CD14-positive monocyte (primary cell): ENCODE measurements at regions not wholly inside any gene's neighbourhood (a gene's known extent, or its start where the extent isn't known, plus 50 kb on each side); places are given as distances from the start of the nearest gene placed in this dataset.

ENCODE experiments used
- DNase-seq, 3 donors: peaks; one replicate each; pipeline ENCODE4 v3.0.0-alpha.2; 2011 to 2022
- H2AFZ ChIP-seq: 2 replicates; pipeline ENCODE4 v1.6.0; 2012; ENCODE audit warnings: mild to moderate bottlenecking, low read depth, low read length, inconsistent platforms; ENCODE audit not compliant: insufficient read depth, poor library complexity, severe bottlenecking
- H3K27ac ChIP-seq, 2 donors: 1 replicate in 1 of 2; 2 replicates in 1 of 2; pipeline ENCODE4 v1.5.1; 2012 to 2013; ENCODE audit warnings: low read length in 2 of 2, control low read depth in 1 of 2, inconsistent platforms in 1 of 2, low read depth in 1 of 2, mild to moderate bottlenecking in 1 of 2
- H3K27me3 ChIP-seq, 2 donors: one replicate each; pipeline versions ENCODE4 v1.6.0 to v1.6.1; 2011 to 2013; ENCODE audit warnings: low read length in 2 of 2; ENCODE audit not compliant: control insufficient read depth in 2 of 2, insufficient read depth in 2 of 2
- H3K36me3 ChIP-seq, 2 donors: replicated peaks in 1 of 2; 1 replicate in 1 of 2; 2 replicates in 1 of 2; pipeline versions ENCODE4 v1.5.1 to v1.6.1; 2012 to 2013; ENCODE audit warnings: low read length in 2 of 2, control low read depth in 1 of 2, inconsistent platforms in 1 of 2, mild to moderate bottlenecking in 1 of 2; ENCODE audit not compliant: insufficient read depth in 2 of 2, control insufficient read depth in 1 of 2
- H3K4me1 ChIP-seq, 2 donors: 1 replicate in 1 of 2; 2 replicates in 1 of 2; pipeline versions ENCODE4 v1.5.1 to v1.6.1; 2012 to 2013; ENCODE audit warnings: low read length in 2 of 2, control low read depth in 1 of 2, inconsistent platforms in 1 of 2, mild to moderate bottlenecking in 1 of 2, moderate library complexity in 1 of 2; ENCODE audit not compliant: insufficient read depth in 2 of 2, control insufficient read depth in 1 of 2
- H3K4me2 ChIP-seq: replicated peaks from 2 replicates; pipeline ENCODE3; 2012; ENCODE audit warnings: low read length, moderate library complexity, mild to moderate bottlenecking; ENCODE audit not compliant: poor library complexity, severe bottlenecking; ENCODE audit errors: extremely low read depth
- H3K4me3 ChIP-seq, 3 experiments: fragments of 200-600 bp in 1 of 3; sonication (generic) in 1 of 3; replicated peaks in 1 of 3; 1 replicate in 2 of 3; 2 replicates in 1 of 3; pipeline ENCODE4 v1.5.1; 2011 to 2013; ENCODE audit warnings: low read length in 3 of 3, mild to moderate bottlenecking in 3 of 3, control low read depth in 2 of 3, low read depth in 2 of 3, inconsistent platforms in 1 of 3, moderate library complexity in 1 of 3
- H3K79me2 ChIP-seq: 2 replicates; pipeline ENCODE4 v1.6.0; 2012; ENCODE audit warnings: mild to moderate bottlenecking, control low read depth, inconsistent platforms, low read length, moderate library complexity; ENCODE audit not compliant: insufficient read depth
- H3K9ac ChIP-seq: 2 replicates; pipeline ENCODE4 v1.6.0; 2017; ENCODE audit warnings: low read length, mild to moderate bottlenecking; ENCODE audit not compliant: insufficient read depth, poor library complexity, severe bottlenecking
- H3K9me3 ChIP-seq, 2 donors: replicated peaks in 1 of 2; 1 replicate in 1 of 2; 2 replicates in 1 of 2; pipeline versions ENCODE4 v1.5.1 to v1.6.1; 2012 to 2013; ENCODE audit warnings: low read length in 2 of 2, control low read depth in 1 of 2; ENCODE audit not compliant: control insufficient read depth in 1 of 2, insufficient read depth in 1 of 2
- H4K20me1 ChIP-seq: 2 replicates; pipeline ENCODE4 v1.6.0; 2012; ENCODE audit warnings: mild to moderate bottlenecking, low read length, control low read depth, moderate library complexity; ENCODE audit not compliant: insufficient read depth
- H3K27ac Mint-ChIP-seq, 7 donors: one replicate each; pipeline ENCODE4 v1.8.0; 2020; ENCODE audit warnings: mild to moderate bottlenecking in 7 of 7, mixed read lengths in 7 of 7, moderate library complexity in 6 of 7, inconsistent platforms in 2 of 7
- H3K27me3 Mint-ChIP-seq, 3 donors: one replicate each; pipeline ENCODE4 v1.8.0; 2021 to 2022; ENCODE audit warnings: low read depth in 3 of 3, mild to moderate bottlenecking in 3 of 3, mixed read lengths in 3 of 3, moderate library complexity in 3 of 3, inconsistent platforms in 1 of 3
- H3K36me3 Mint-ChIP-seq, 2 donors: one replicate each; pipeline ENCODE4 v1.8.0; 2020; ENCODE audit warnings: mixed read lengths in 2 of 2, inconsistent platforms in 1 of 2, mild to moderate bottlenecking in 1 of 2
- H3K4me1 Mint-ChIP-seq: one replicate; pipeline ENCODE4 v1.8.0; 2020; ENCODE audit warnings: mild to moderate bottlenecking, mixed read lengths
- H3K4me3 Mint-ChIP-seq, 2 donors: one replicate each; pipeline ENCODE4 v1.8.0; 2020; ENCODE audit warnings: mild to moderate bottlenecking in 2 of 2, mixed read lengths in 2 of 2, moderate library complexity in 1 of 2
- H3K9me3 Mint-ChIP-seq, 7 donors: one replicate each; pipeline ENCODE4 v1.8.0; 2020 to 2022; ENCODE audit warnings: mixed read lengths in 7 of 7, mild to moderate bottlenecking in 6 of 7, moderate library complexity in 6 of 7, inconsistent platforms in 2 of 7
- WGBS: methylation state at CpG from one replicate; pipeline ENCODE4 v1.1.5; 2013; ENCODE audit warnings: missing lambda C conversion rate; ENCODE audit not compliant: insufficient coverage; 5-methylcytosine and 5-hydroxymethylcytosine counted together
- intact Hi-C, 2 donors: fragments of 100-400 bp; cut with micrococcal nuclease; formaldehyde crosslinking; loops; one replicate each; pipeline versions ENCODE4 v1.15.0 to v1.15.1; 2023
- TF ChIP-seq, protein P1 (sequence below): fragments of 200-600 bp; IDR thresholded peaks from one replicate; pipeline ENCODE4 v1.8.0; 2022; ENCODE audit warnings: antibody characterized with exemption, mild to moderate bottlenecking

GRCh38 chr22:33163815-33164214 is 105.6 kb upstream of the SYN3 start:
- no peak for DNase-seq
- no peak overlapping the region for H3K27ac Mint-ChIP-seq

DNA sequence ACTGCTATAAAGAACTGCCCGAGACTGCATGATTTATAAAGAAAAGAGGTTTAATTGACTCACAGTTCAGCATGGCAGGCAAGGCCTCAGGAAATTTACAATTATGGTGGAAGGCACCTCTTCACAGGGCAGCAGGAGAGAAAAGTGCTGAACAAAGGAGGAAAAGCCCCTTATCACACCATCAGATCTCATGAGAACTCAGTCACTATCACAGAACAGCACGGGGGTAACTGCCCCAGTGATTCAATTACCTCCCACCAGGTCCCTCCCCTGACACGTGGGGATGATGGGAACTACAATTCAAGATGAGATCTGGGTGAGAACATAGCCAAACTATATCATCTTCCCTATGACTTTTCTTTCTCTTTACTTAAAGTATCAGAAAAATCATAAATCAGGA is 104.0 kb upstream of the SYN3 start:
- H3K27ac ChIP-seq: no peak overlapping the region
- no CpG with 5 or more reads among the region's 3 CpGs for WGBS
- no peak overlapping the region for H3K9ac ChIP-seq
- no peaks in the 10 kb centered on the region for H3K9me3 ChIP-seq
- Mint-ChIP-seq H3K27me3 (peaks cover 2 to 5% (median 3%) of the 10 kb centered on the region in 3 donors), H3K4me3 (no peak overlapping the region), H3K4me1 (no peaks in the 10 kb centered on the region), H3K36me3 (no peaks in the 10 kb centered on the region), H3K27ac (no peak overlapping the region), H3K9me3 (peaks cover 0 to 3% (median 1%) of the 10 kb centered on the region in 7 donors)
- H3K79me2 ChIP-seq: no peaks in the 10 kb centered on the region
- no peaks in the 10 kb centered on the region for H3K36me3 ChIP-seq
- H3K4me2 ChIP-seq: no peak overlapping the region
- no peak overlapping the region for H3K4me3 ChIP-seq
- intact Hi-C loops: no loop called here
- no peaks in the 10 kb centered on the region for H3K27me3 ChIP-seq
- DNase-seq: no peak
- H3K4me1 ChIP-seq: no peaks in the 10 kb centered on the region
- no peak overlapping the region for H2AFZ ChIP-seq
- TF ChIP-seq, protein P1, sequence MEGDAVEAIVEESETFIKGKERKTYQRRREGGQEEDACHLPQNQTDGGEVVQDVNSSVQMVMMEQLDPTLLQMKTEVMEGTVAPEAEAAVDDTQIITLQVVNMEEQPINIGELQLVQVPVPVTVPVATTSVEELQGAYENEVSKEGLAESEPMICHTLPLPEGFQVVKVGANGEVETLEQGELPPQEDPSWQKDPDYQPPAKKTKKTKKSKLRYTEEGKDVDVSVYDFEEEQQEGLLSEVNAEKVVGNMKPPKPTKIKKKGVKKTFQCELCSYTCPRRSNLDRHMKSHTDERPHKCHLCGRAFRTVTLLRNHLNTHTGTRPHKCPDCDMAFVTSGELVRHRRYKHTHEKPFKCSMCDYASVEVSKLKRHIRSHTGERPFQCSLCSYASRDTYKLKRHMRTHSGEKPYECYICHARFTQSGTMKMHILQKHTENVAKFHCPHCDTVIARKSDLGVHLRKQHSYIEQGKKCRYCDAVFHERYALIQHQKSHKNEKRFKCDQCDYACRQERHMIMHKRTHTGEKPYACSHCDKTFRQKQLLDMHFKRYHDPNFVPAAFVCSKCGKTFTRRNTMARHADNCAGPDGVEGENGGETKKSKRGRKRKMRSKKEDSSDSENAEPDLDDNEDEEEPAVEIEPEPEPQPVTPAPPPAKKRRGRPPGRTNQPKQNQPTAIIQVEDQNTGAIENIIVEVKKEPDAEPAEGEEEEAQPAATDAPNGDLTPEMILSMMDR: no peak
- H4K20me1 ChIP-seq: no peaks in the 10 kb centered on the region

More at GRCh38 chr22:33163815-33164214, 105.6 kb upstream of the SYN3 start:
- H3K4me2 ChIP-seq: no peak overlapping the region
- no peaks in the 10 kb centered on the region for H3K9me3 ChIP-seq
- H3K27me3 ChIP-seq: no peaks in the 10 kb centered on the region
- H2AFZ ChIP-seq: no peak overlapping the region
- no peak overlapping the region for H3K27ac ChIP-seq
- H3K4me3 ChIP-seq: no peak overlapping the region
- H3K4me3 Mint-ChIP-seq: no peak overlapping the region
- no peaks in the 10 kb centered on the region for H4K20me1 ChIP-seq
- H3K79me2 ChIP-seq: no peaks in the 10 kb centered on the region
- no peaks in the 10 kb centered on the region for H3K4me1 ChIP-seq
- H3K27me3 Mint-ChIP-seq: peaks cover 2 to 6% (median 3%) of the 10 kb centered on the region in 3 donors
- no peaks in the 10 kb centered on the region for H3K36me3 Mint-ChIP-seq
- WGBS: 66% methylated on average over 2 of the region's 4 CpGs
- TF ChIP-seq, protein P1: no peak
- H3K36me3 ChIP-seq: no peaks in the 10 kb centered on the region
- peaks cover 0 to 3% (median 1%) of the 10 kb centered on the region in 7 donors for H3K9me3 Mint-ChIP-seq
- H3K9ac ChIP-seq: no peak overlapping the region
- H3K4me1 Mint-ChIP-seq: no peaks in the 10 kb centered on the region
- intact Hi-C loops: no loop called here
